ENCODE measurements at regions not wholly inside any gene's neighbourhood (a gene's known extent, or its start where the extent isn't known, plus 50 kb on each side); places are given as distances from the start of the nearest gene placed in this dataset.

DNA sequence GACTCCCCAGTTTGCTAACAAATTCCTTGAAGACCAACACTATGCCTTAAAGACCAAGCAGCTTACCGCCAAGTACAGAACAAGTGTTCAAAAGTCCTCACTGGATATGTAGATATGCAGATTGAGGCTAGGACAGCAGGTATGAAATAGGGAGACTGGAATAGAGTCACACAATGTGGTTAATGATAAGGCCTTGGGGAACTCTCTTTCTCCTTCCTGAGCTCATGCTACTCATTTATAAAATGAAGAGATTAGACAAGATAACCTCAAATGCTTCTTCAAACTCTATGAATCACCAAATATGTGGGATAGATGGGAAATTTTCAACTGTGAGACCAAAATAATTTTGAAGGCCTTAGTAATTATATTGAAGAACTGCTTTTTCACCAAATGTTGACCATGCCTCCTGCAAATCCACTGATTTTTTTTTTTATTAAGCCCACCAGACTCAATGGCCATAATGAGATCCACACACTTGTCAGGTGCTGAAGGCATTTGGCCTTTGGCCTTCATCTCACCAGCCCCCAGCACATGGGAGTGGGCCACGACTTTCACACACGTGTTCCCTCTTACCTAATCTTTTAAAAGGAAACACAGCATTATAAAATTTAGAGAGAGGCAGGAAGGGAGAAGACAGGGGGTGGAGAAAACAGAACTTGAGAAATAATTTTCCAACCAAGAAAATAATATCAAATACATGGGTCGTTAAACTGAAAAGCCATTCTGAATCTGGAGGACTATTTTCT, 181.5 kb downstream of the EN1 start:
- no peak for DNase-seq (ENCODE audit: low read depth)

DNA sequence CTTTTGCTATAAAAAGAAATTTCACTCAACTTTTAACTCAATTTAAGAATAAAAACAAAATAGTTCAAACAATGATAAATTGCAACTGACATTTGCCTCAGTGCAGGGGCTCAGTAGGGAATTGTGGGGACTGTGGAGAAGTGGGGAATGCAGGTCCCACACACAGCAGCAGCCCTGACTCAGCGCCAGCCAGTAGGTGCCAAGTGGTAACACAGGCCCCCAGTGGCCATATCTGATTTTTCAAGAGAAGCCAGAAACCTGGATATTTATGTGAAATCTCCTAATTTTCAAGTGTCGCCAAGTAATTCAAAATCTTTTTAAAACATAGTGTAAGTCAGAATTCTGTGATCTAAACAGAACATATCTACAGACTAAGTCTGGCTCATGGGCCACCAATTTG, 186.3 kb downstream of the EN1 start:
- DNase-seq (ENCODE audit: low read depth) = no peak

DNA sequence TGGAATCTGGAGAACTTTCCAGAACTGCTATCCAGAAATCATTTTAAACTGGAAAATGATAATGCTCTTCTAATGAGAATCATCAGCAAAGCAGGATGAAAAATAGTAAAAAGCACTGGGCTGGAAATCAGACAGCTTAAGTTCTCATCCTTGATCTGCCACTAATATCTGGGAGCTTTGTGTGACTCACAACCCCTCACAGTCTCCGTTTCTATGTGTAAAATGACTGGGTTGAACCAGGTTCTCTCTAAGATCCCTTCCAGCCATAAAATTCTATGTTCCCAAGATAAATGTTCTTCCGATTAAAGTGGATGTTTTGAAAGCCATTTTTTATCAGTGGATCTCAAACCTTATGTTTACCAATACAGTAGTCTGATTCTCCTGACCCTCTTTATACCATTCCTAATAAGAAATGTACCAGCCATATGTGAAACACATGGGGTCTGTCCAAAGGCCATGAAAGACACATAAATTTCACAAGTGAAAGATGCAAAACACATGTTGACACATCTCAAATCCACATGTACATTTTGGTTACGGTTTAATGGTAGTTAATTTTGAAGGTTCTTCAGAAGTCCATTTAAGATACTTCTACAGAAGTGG, 188.8 kb downstream of the EN1 start:
- DNase-seq (ENCODE audit: low read depth) = no peak

DNA sequence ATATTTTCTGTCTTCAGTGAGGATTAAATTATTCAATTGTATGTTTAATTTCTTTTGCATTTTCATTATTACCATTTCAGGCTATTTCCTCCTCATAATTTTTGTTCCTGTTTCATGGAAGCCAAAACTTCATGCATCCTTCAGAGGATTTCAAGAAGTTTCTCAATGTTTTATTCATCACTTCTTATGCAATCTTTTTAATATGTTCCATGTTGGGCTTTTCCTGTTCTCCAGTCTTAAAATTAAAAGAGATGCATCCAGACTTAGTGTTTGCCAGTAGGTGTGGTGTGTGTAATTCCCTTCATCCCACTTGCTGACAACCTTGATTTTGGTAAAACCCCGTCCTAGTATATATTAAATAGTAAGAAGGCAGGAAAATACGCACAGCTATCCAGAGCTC, 190.0 kb downstream of the EN1 start:
- DNase-seq (ENCODE audit: low read depth) = no peak

DNA sequence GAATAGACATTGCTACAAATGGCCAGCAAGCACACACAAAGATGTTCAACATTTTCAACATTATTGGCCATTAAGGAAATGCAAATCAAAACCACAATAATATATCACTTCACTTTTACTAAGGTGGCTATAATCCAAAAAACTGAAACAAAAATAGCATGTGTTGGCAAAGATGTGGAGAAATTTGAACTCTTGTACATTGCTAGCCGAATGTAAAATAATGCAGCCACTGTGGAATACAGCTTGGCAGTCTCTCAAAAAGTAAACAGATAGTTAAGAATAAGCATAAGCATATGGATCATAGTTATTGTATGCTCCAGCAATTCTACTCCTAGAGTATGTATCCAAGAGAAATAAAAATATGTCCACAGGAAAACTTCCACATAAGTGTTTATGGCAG, 192.5 kb downstream of the EN1 start:
- DNase-seq (ENCODE audit: low read depth) = no peak

DNA sequence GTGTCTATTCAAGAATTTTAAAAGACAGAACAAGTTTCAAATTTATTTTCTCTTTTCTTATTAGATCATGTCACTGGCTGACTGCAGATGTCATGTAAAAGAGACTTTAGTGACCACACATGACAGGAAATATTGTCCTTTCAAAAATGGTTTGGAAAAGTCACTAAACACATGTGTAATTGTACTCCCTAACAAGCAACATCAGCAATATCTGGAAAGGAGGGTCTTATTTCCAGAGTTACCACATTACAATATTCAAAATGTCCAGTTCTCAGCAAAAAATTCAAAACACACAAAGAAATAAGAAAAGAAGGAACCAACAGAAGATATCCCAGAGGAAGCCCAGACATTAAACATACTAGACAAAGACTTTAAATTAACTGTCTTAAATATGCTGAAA, 197.1 kb downstream of the EN1 start:
- no peak for DNase-seq (ENCODE audit: low read depth)

DNA sequence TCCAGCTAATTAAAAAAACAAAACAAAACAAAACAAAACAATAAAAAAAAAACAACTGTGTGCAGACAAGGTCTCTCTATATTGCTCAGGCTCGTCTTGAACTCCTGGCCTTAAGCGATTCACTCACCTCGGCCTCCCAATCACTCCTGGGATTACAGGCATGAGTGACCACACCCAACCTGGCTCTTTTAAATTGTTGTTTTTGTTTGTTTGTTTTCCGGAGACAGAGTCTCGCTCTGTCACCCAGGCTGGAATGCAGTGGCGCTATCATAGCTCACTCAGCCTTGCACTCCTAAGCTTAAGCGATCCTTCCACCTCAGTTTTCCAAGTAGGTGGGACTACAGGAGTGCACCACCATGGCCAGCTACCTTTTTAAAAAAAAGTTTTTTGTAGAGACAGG, 201.6 kb downstream of the EN1 start:
- DNase-seq (ENCODE audit: low read depth) = no peak

DNA sequence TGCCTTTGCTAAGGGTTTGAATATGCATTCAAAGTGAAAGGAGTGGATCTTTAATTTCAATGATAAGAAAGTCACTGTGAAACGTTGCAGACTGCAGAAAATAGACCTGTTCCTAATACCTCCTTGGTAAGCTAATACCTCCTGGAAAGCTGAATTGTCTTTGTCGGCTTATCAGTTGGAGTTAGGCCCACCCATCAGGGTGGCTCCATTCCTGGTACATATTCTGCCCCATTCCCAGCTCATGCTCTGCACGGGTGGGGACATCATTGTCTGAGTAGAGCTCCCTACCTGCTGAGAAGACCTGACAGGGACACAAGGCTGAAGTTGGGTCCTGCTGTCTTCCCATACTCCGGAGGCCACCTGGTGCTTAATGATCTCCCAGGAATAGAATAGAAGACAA, 203.3 kb downstream of the EN1 start:
- no peak for DNase-seq (ENCODE audit: low read depth)

DNA sequence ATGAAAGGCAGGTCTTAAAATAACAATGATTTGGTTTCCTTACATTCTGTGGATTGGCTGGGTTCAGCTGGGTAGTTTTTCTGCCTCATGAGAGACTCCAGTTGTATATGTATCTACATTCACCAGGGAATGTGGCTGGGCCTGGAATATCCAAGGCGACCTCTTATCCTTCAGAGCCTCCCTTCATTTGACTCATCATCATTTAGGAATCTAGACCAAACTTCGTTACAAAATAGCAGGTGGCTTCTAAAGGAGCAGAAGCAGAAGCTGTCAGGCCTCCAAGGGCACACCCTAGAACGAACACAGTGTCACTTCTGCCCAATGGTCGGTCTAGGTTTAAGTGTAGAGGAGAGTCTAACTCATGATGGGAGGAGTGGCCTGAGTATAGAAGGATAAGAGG, 204.2 kb downstream of the EN1 start:
- no peak for DNase-seq (ENCODE audit: low read depth)

DNA sequence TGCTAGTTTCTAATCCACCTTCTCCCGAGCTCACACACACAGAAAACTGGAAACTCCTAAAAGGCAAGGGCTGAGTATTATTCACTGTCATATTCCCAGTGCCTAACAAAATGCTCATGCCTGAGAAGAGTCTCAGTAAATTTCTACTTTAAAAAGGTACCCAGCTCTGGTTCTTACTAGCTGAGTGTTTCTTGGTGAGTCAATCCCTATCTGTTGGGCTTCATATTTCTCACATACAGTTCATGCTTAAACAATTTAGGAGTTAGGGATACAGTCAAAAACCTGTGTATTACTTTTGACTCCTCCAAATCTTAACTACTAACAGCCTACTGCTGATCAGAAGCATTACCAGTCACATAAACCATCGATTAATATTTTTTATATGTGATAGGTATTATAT, 204.9 kb downstream of the EN1 start:
- no peak for DNase-seq (ENCODE audit: low read depth)

DNA sequence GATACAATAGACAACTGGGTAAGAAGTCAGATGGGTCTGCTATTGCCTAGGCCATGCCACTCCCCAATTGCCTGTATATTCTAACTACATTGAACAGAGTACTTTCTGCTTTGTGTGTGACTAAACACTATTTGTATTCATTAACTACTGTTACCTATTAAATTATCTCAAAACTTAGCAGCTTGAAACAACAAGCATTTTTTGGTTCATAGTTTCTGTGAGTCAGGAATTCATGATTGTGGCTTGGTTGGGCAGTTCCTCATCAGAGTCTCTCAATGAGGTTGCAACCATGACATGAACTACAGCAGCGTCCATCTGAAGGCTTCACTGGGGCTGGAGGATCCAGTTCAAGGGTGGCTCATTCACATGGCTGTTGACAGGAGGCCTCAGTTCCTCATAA, 205.7 kb downstream of the EN1 start:
- DNase-seq (ENCODE audit: low read depth) = no peak

DNA sequence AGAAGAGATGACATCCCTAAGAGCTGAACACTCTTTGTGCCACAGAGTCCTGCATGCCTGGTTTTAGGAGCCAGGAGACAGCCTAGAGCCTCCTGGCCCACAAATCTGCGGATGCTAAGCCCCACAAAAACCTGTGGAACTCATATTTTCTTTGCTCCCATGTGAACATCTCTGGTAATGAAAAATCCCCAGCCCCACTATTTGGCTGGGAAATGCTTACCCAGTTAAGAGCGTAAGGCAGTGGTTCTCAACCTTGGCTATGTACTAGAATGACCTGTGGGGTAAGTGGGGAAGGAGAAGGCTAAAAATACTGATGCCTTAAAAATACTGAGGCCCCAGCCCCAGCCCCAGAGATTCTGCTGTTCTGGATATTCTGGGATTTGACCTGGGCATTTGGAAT, 208.1 kb downstream of the EN1 start:
- no peak for DNase-seq (ENCODE audit: low read depth)

DNA sequence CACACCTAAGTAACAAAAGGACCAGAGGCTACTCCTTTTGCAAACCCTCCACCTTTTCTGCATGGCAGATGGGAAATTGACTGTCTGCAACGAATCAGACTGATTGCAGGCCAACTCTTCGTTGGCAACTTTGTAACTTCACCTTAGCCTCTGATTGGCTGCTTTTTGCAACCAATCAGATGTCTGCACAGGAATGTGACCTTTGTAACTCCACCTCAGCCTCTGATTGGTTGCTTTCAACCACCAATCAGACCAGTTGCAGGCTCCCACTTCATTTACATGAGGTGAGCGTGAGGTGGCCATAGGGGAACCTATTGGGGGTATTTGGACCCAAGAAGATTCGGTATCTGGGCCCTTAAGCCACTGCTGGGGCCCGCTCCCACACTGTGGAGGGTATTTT, 209.0 kb downstream of the EN1 start:
- no peak for DNase-seq (ENCODE audit: low read depth)

DNA sequence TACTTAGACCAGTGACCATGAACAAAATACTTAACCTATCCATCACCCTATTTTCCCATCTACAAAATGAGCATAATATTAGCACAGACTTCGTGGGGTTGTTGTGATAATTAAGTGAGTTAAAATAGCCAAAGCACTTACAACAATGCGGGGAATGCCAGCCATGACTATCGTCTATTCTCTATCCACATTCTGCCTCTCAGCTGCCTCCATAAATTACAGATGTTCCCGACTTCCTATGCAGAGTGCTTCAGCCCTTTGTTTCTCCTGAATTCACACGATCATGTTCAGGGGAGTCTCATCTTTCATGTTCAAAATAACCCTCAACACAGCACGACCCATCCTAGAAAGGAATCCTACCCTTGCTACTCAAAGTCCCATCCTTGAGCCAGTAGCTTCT, 211.6 kb downstream of the EN1 start:
- no peak for DNase-seq (ENCODE audit: low read depth)

DNA sequence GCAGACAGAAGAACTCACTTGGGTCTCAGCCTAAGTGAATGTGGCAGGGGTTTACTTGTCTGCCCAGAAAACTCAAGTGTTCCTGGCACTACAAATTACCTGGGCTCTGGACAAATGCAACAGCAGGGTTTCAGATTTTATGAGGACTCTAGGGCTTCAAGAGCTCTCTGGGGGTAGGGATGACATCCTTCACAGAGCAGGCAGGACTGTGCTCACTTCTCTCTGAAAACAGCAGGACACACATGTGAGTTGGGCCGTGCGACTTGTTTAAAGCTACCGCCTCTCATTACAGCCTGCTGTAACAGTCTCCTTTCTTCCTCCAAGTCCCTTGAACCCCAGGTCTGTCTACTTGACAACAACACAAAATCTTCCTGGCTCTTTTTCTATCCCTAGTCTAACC, 212.6 kb downstream of the EN1 start:
- DNase-seq (ENCODE audit: low read depth) = no peak

DNA sequence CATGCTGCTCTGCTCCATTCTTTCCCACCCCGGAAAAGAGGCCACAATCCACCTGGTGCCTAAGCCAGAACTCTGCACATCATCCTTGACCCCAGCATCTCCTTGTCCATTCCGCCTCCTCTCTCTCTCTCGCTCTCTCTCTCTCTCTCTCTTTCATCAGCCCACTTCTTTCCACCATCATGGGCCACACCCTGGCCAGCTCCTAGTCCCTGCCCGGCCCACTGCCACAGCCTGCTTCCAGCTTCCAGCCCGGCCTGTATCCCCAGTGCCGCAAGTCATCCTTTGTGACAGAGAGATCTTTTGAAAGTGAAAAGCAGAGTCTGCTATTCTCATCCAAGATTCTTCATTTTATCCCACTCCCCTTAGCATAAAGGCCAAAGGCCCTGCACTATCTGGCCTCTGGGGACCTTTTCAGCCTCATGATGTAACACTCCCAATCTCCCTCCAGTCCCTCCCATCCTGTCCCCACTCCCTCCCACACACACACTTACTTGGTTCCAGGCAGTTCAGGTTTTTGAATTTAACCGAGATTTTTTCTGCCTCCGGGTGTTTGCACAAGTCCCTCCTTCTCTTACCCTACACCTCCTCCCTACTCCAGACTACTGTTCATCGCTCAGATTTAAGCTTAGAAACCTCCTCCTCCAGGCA, 214.0 kb downstream of the EN1 start:
- DNase-seq (ENCODE audit: low read depth) = no peak

DNA sequence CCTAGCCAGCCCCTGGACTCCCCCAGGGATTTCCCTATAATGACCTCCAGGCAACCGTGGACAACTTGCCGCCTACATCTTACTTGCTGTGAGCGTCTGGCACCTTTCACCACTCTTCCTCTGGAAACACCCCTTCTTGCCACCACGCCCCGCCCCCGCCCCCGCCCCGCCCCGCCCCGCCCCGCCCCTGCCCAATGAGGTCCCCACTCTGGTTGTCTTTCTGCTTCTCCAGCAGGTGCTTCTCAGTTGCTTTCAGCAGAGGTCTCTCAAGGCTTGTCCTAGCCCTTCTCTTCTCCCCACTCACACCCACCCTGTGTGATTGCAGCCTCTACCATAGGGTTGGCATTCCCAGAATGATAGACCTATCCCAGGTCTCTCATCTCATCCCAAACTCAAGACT, 214.5 kb downstream of the EN1 start:
- DNase-seq (ENCODE audit: low read depth) = no peak

DNA sequence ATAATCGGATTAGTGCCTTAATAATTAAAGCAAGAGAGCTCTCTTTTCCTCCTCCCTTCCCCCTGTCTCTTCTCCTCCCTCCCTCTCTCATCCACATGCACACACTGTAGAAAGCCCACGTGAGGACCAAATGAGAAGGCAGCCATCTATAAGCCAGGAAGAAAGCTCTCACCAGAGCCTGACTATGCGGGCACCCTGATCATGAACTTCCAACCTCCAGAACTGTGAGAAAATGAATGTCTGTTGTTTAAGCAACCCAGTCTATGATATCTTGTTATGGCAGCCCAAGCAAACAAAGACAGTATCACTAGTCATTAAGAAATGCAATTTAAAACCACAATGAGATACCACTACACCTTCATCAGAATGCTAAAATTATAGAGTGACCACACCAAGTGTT, 220.3 kb downstream of the EN1 start:
- DNase-seq (ENCODE audit: low read depth) = no peak

DNA sequence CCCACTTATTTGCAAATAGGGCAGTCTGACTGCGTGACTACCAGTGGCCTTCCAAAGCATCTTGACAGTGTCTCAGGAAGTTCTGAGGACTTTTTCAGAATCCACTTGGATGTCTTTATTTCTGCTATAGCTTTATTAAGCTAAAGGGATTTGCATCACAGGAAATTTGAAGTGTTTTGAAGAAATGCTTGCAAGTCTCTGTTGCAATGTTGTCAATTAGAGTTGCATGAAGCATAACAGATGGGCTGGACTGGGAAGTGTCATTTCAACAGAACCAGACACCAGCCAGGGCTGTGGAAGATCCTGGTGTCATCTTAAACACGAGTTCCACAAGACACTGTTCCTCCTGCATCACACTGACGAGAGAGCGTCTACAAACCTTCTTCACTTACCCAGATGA, 224.5 kb downstream of the EN1 start:
- no peak for DNase-seq (ENCODE audit: low read depth)

DNA sequence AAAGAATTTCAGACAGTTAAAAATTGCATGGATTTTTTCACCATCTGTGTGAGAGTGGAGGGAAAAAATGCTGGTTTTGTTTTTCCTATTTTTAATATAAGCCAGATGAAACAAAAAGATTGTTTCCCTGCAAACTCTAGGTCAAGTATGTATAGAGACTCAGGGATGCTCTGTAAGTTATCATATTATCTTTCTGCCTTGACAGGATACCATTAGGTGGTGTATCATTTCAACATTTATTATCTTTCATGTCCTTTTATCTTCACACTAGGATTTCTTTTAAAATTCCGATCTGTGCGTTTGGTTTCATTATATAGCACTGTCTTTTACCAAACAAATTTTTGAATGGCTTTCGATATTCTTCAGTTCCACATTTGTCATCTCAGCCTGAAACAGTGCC, 225.3 kb downstream of the EN1 start:
- no peak for DNase-seq (ENCODE audit: low read depth)

DNA sequence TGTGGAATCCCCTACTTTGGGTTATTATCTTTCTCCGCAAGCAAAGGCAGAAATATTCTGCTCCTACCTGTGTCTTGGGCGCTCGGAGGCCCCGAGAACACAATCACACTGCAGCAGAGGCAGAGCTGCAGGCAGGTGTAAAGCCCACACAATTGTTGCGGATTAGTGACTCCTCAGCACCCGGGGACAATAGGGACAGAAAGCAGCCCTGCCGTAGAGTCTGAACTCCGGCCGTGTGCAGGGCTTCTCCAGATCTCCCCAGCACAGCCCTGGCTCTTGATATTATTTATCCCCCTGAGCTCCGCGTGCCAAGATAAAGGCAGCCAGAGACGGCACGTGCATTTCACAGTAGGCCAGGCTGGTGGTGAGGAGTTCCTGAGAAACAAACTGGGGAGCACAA, 229.2 kb downstream of the EN1 start:
- no peak for DNase-seq (ENCODE audit: low read depth)

DNA sequence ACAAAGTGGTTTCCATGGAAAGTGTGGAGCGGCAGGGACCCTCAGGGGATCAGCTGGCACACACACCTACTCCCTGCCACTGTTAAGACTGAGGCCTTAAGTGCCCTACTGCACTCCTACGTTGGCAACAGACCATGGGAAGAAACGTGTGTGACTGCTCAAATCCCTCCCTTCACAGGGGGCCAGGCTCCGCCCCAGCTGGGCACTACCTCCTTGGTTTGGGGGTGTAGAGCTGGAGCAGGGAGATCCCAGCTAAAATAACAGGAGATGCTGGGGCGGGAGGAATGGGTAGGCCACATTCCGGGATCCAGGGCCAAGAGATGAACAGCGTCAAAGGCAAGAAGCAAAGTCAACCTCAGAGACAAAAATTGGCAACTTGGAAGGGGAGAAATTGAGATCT, 231.0 kb downstream of the EN1 start:
- no peak for DNase-seq (ENCODE audit: low read depth)

DNA sequence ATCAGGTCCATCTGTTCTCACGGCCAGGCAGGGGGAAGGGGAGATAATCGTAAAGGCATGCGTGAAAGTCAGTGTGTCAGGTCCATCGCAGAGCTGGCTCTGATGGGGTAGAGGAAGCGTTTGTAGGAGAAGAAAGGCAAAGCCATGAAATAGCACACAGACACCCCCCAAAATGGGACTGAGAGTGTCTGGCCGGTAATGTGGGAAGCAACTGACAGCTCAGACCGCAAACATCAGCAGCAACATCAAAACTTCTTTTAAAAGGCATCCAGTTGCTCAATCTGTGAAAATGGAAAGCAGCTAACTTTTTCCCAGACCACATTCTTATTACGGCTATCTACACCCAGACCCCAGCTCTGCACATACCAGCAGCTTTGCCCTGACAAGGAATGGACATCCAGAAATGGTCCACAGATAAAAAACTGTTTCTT, 232.6 kb downstream of the EN1 start:
- DNase-seq (ENCODE audit: low read depth) = peak; percentile 37

DNA sequence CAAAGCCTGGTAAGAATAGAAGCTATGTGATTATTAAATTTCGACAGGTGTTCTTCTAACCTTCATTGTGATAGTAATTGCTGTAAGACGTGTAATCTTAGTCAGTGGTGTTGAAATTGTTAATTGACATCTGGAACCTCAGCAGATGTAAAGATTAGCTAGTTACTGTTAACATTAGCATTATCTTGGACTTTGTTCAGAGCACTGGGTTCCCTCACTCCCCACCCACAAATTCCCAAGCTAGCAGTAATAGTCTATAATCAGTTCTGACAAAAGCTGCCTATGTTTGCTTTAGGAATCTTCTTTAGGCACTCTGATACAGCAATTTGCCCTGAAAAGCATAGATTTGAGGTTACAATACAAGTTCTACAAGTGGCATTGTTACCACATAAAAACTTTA, 233.7 kb downstream of the EN1 start:
- no peak for DNase-seq (ENCODE audit: low read depth)

Data from GM04503 (cell line).